HEK293 (cell line): ENCODE measurements at regions not wholly inside any gene's neighbourhood (a gene's known extent, or its start where the extent isn't known, plus 50 kb on each side); places are given as distances from the start of the nearest gene placed in this dataset.

ENCODE experiments used
- KLF1 ChIP-seq: fragments of 450-650 bp; formaldehyde crosslinking; IDR thresholded peaks from 2 replicates; pipeline ENCODE4 v1.5.1; 2016; ENCODE audit warnings: missing biosample characterization, missing genetic modification characterization
- REPIN1 ChIP-seq: fragments of 450-650 bp; formaldehyde crosslinking; IDR thresholded peaks from 2 replicates; pipeline ENCODE4 v1.5.1; 2017; ENCODE audit warnings: missing biosample characterization, missing genetic modification characterization, low read depth
- TCF7L2 ChIP-seq: IDR thresholded peaks from 2 replicates; pipeline ENCODE4 v1.6.1; 2011; ENCODE audit warnings: low read depth, mild to moderate bottlenecking, inconsistent platforms, low read length, moderate library complexity, borderline replicate concordance
- ZFHX2 ChIP-seq: fragments of 450-650 bp; formaldehyde crosslinking; conservative IDR thresholded peaks from 2 replicates; pipeline ENCODE4 v1.5.1; 2016; ENCODE audit warnings: missing biosample characterization, missing genetic modification characterization
- ZFP3 ChIP-seq: fragments of 450-650 bp; formaldehyde crosslinking; IDR thresholded peaks from 2 replicates; pipeline ENCODE4 v1.5.1; 2016; ENCODE audit warnings: low read depth, missing biosample characterization, missing genetic modification characterization
- ZNF354C ChIP-seq: fragments of 450-650 bp; formaldehyde crosslinking; IDR thresholded peaks from 2 replicates; pipeline ENCODE4 v1.5.1; 2016; ENCODE audit warnings: missing biosample characterization, missing genetic modification characterization, low read depth, borderline replicate concordance
- ZNF585B ChIP-seq: fragments of 450-650 bp; formaldehyde crosslinking; IDR thresholded peaks from 2 replicates; pipeline ENCODE4 v1.5.1; 2016; ENCODE audit warnings: missing biosample characterization, missing genetic modification characterization
- TF ChIP-seq, protein P1 (sequence below): fragments of 450-650 bp; formaldehyde crosslinking; IDR thresholded peaks from 2 replicates; pipeline ENCODE4 v1.5.1; 2016; ENCODE audit warnings: missing biosample characterization, missing genetic modification characterization
- TF ChIP-seq, protein P2 (sequence below): fragments of 450-650 bp; formaldehyde crosslinking; IDR thresholded peaks from 2 replicates; pipeline ENCODE4 v1.5.1; 2016; ENCODE audit warnings: missing biosample characterization, missing genetic modification characterization
- TF ChIP-seq, protein P3 (sequence below): fragments of 450-650 bp; formaldehyde crosslinking; IDR thresholded peaks from 2 replicates; pipeline ENCODE4 v1.5.1; 2016; ENCODE audit warnings: missing biosample characterization, missing genetic modification characterization
- TF ChIP-seq, protein P4 (sequence below): fragments of 450-650 bp; formaldehyde crosslinking; IDR thresholded peaks from 2 replicates; pipeline ENCODE4 v1.5.1; 2016; ENCODE audit warnings: missing biosample characterization, missing genetic modification characterization
- TF ChIP-seq, protein P5 (sequence below): fragments of 450-650 bp; formaldehyde crosslinking; IDR thresholded peaks from 2 replicates; pipeline ENCODE4 v1.5.1; 2016; ENCODE audit warnings: missing biosample characterization, missing genetic modification characterization

DNA sequence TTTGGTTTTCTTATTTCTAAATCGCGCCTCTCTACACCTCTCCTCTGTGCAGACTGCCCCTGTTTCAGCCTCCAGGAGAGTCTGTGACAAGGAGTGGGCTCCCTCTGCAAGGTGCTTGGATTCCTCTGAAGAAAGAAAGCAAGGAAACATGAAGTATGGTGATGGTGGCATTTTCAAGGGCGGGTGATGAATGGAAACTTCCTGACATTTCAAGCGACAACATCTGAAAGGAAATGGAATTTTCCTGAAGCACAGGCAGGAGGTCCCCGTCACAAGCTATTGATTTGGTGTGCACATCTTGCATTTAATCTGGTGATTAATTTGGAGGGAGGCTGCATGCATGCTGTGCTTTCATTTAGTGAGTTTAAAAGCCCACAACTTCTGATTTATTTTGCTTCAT is 164.6 kb upstream of the FGGY start:
- TF ChIP-seq, protein P1, sequence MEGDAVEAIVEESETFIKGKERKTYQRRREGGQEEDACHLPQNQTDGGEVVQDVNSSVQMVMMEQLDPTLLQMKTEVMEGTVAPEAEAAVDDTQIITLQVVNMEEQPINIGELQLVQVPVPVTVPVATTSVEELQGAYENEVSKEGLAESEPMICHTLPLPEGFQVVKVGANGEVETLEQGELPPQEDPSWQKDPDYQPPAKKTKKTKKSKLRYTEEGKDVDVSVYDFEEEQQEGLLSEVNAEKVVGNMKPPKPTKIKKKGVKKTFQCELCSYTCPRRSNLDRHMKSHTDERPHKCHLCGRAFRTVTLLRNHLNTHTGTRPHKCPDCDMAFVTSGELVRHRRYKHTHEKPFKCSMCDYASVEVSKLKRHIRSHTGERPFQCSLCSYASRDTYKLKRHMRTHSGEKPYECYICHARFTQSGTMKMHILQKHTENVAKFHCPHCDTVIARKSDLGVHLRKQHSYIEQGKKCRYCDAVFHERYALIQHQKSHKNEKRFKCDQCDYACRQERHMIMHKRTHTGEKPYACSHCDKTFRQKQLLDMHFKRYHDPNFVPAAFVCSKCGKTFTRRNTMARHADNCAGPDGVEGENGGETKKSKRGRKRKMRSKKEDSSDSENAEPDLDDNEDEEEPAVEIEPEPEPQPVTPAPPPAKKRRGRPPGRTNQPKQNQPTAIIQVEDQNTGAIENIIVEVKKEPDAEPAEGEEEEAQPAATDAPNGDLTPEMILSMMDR (tag by site-specific recombination) = no peak
- TF ChIP-seq KLF1 (tag by site-specific recombination) = no peak
- no peak for TF ChIP-seq REPIN1
- TF ChIP-seq ZNF585B (tag by site-specific recombination) = no peak
- TF ChIP-seq, protein P2, sequence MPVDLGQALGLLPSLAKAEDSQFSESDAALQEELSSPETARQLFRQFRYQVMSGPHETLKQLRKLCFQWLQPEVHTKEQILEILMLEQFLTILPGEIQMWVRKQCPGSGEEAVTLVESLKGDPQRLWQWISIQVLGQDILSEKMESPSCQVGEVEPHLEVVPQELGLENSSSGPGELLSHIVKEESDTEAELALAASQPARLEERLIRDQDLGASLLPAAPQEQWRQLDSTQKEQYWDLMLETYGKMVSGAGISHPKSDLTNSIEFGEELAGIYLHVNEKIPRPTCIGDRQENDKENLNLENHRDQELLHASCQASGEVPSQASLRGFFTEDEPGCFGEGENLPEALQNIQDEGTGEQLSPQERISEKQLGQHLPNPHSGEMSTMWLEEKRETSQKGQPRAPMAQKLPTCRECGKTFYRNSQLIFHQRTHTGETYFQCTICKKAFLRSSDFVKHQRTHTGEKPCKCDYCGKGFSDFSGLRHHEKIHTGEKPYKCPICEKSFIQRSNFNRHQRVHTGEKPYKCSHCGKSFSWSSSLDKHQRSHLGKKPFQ (tag by site-specific recombination) = no peak
- TF ChIP-seq, protein P3, sequence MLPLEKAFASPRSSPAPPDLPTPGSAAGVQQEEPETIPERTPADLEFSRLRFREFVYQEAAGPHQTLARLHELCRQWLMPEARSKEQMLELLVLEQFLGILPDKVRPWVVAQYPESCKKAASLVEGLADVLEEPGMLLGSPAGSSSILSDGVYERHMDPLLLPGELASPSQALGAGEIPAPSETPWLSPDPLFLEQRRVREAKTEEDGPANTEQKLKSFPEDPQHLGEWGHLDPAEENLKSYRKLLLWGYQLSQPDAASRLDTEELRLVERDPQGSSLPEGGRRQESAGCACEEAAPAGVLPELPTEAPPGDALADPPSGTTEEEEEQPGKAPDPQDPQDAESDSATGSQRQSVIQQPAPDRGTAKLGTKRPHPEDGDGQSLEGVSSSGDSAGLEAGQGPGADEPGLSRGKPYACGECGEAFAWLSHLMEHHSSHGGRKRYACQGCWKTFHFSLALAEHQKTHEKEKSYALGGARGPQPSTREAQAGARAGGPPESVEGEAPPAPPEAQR (tag by site-specific recombination) = no peak
- no peak for TF ChIP-seq ZFHX2 (tag by site-specific recombination)
- no peak for TF ChIP-seq ZFP3 (tag by site-specific recombination)
- TF ChIP-seq ZNF354C = no peak
- no peak for TF ChIP-seq TCF7L2
- TF ChIP-seq, protein P4, sequence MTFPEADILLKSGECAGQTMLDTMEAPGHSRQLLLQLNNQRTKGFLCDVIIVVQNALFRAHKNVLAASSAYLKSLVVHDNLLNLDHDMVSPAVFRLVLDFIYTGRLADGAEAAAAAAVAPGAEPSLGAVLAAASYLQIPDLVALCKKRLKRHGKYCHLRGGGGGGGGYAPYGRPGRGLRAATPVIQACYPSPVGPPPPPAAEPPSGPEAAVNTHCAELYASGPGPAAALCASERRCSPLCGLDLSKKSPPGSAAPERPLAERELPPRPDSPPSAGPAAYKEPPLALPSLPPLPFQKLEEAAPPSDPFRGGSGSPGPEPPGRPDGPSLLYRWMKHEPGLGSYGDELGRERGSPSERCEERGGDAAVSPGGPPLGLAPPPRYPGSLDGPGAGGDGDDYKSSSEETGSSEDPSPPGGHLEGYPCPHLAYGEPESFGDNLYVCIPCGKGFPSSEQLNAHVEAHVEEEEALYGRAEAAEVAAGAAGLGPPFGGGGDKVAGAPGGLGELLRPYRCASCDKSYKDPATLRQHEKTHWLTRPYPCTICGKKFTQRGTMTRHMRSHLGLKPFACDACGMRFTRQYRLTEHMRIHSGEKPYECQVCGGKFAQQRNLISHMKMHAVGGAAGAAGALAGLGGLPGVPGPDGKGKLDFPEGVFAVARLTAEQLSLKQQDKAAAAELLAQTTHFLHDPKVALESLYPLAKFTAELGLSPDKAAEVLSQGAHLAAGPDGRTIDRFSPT (tag by site-specific recombination) = no peak
- TF ChIP-seq, protein P5, sequence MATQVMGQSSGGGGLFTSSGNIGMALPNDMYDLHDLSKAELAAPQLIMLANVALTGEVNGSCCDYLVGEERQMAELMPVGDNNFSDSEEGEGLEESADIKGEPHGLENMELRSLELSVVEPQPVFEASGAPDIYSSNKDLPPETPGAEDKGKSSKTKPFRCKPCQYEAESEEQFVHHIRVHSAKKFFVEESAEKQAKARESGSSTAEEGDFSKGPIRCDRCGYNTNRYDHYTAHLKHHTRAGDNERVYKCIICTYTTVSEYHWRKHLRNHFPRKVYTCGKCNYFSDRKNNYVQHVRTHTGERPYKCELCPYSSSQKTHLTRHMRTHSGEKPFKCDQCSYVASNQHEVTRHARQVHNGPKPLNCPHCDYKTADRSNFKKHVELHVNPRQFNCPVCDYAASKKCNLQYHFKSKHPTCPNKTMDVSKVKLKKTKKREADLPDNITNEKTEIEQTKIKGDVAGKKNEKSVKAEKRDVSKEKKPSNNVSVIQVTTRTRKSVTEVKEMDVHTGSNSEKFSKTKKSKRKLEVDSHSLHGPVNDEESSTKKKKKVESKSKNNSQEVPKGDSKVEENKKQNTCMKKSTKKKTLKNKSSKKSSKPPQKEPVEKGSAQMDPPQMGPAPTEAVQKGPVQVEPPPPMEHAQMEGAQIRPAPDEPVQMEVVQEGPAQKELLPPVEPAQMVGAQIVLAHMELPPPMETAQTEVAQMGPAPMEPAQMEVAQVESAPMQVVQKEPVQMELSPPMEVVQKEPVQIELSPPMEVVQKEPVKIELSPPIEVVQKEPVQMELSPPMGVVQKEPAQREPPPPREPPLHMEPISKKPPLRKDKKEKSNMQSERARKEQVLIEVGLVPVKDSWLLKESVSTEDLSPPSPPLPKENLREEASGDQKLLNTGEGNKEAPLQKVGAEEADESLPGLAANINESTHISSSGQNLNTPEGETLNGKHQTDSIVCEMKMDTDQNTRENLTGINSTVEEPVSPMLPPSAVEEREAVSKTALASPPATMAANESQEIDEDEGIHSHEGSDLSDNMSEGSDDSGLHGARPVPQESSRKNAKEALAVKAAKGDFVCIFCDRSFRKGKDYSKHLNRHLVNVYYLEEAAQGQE (tag by site-specific recombination) = no peak
